ENCODE measurements at regions not wholly inside any gene's neighbourhood (a gene's known extent, or its start where the extent isn't known, plus 50 kb on each side); places are given as distances from the start of the nearest gene placed in this dataset.

GRCh38 chr3:170638988-170639387 lies 53.1 kb upstream of the SLC7A14 start:
- H3K4me2 ChIP-seq (ENCODE audit: insufficient read depth, low read length): no peak overlapping the region
- no TSS peak for BruUV-seq (replicated peaks)
- H3K4me3 ChIP-seq (replicated peaks in 1 of 3; ENCODE audit: insufficient read depth in 1 of 3, low read depth in 1 of 3, low read length in 3 of 3): no peak overlapping the region
- DNase-seq (ENCODE audit: low read depth, low spot score): no peak
- no peak overlapping the region for H3K27ac ChIP-seq (ENCODE audit: insufficient read depth, low read depth, low read length)
- ChIA-PET POLR2A (no interaction called here), CTCF (interaction anchor here (0.9 kb wide), 1 partner anchor 22 kb away, joined by 3 read pairs; no protein-coding TSS in a partner anchor)
- FAIRE-seq: no peak
- H3K4me1 ChIP-seq (ENCODE audit: control insufficient read depth, extremely low read depth, insufficient read depth, low read length): no peaks in the 10 kb centered on the region
- H4K20me1 ChIP-seq (replicated peaks; ENCODE audit: control insufficient read depth, extremely low read depth, insufficient read depth, low read length): no peaks in the 10 kb centered on the region
- no peaks in the 10 kb centered on the region for H3K27me3 ChIP-seq (ENCODE audit: control insufficient read depth in 2 of 2, insufficient read depth in 2 of 2, low read length in 2 of 2)
- no peaks in the 10 kb centered on the region for H3K79me2 ChIP-seq (ENCODE audit: control insufficient read depth, insufficient read depth, low read length)
- H3K36me3 ChIP-seq (ENCODE audit: control insufficient read depth in 2 of 2, extremely low read depth in 1 of 2, insufficient read depth in 2 of 2, low read length in 2 of 2): no peaks in the 10 kb centered on the region
- intact Hi-C loops (cut with micrococcal nuclease): no loop called here
- no peaks in the 10 kb centered on the region for H3K9me3 ChIP-seq (replicated peaks; ENCODE audit: control insufficient read depth, insufficient read depth, low read length)
- H2AFZ ChIP-seq (ENCODE audit: low read depth, low read length): no peak overlapping the region
- no peaks in the 10 kb centered on the region for H3K9me1 ChIP-seq (replicated peaks; ENCODE audit: control insufficient read depth, extremely low read depth, insufficient read depth, low read length)
- dilution Hi-C loops (cut with MboI; ENCODE audit: extremely low pct_ligation_motif_present, low sequenced_read_pairs): no loop called here
- no peak overlapping the region for H3K9ac ChIP-seq (replicated peaks; ENCODE audit: extremely low read depth, insufficient read depth, low read length)
- TF ChIP-seq JUN (IDR thresholded peaks at IDR 0.05; ENCODE audit: borderline replicate concordance, insufficient read depth, insufficient read length, low read depth) (no peak), MAX (IDR thresholded peaks at IDR 0.05; ENCODE audit: insufficient read depth, insufficient read length) (no peak), GATA2 (IDR thresholded peaks at IDR 0.05; ENCODE audit: insufficient read depth, insufficient read length, low read depth, low read length) (no peak), CTCF (IDR thresholded peaks at IDR 0.05; ENCODE audit: extremely low read depth in 1 of 2, insufficient read depth in 1 of 2, low read depth in 1 of 2, low read length in 2 of 2) (no peak), POLR2AphosphoS5 (IDR thresholded peaks at IDR 0.05; ENCODE audit: insufficient read depth, low read depth, low read length) (no peak), EZH2 (IDR thresholded peaks at IDR 0.05; ENCODE audit: borderline replicate concordance, low read depth, low read length, severe bottlenecking) (no peak), FOS (IDR thresholded peaks at IDR 0.05; ENCODE audit: borderline replicate concordance, insufficient read depth, low read length) (no peak), MYC (IDR thresholded peaks at IDR 0.05; ENCODE audit: low read depth, low read length) (no peak)
